ENCODE measurements at regions not wholly inside any gene's neighbourhood (a gene's known extent, or its start where the extent isn't known, plus 50 kb on each side); places are given as distances from the start of the nearest gene placed in this dataset.

DNA sequence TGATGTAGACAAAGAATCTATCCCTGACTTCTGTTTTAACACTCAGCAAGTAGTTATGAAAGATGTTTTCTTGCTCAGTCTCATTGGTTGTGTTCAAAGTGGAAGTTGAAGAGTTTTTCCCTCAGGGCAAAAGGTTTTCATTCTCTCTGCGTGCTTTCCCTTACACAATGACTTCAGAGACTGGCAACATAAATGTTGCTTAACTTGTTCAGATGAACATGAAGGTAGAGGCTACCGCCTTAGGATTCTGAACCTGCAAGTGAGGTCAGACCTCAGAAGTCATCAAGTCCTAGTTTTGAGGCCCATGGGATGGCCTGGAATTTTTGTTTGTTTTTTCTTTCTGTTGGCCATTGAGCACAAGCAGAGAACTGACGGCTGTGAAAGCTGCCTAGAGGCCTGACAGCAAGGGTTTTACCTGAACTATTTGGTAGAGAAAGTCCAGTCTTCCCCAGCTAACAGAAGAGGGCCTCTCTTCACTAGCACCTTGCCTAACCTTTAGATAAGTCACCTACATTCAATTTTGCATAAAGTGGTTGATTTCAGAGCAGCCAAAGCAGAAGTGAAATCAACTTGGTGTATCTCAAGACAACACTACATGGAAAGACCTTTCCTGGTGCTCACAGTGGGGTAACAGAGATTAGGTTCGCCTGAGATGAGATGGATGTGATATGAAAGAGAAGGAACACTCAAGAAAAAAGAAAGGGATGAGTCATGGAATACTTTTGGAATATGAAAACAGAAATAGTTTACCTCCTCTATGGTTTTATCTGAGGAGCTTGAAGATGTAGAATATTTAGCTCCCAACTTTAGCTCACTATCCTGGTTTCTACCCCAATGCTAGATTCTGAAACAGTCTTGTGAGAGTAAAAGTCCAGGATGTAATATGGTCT is 53.6 kb upstream of the AP4E1 start:
- WGBS: 83% methylated on average over 4 of the region's 4 CpGs
- TF ChIP-seq, protein P1, sequence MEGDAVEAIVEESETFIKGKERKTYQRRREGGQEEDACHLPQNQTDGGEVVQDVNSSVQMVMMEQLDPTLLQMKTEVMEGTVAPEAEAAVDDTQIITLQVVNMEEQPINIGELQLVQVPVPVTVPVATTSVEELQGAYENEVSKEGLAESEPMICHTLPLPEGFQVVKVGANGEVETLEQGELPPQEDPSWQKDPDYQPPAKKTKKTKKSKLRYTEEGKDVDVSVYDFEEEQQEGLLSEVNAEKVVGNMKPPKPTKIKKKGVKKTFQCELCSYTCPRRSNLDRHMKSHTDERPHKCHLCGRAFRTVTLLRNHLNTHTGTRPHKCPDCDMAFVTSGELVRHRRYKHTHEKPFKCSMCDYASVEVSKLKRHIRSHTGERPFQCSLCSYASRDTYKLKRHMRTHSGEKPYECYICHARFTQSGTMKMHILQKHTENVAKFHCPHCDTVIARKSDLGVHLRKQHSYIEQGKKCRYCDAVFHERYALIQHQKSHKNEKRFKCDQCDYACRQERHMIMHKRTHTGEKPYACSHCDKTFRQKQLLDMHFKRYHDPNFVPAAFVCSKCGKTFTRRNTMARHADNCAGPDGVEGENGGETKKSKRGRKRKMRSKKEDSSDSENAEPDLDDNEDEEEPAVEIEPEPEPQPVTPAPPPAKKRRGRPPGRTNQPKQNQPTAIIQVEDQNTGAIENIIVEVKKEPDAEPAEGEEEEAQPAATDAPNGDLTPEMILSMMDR (IDR thresholded peaks at IDR 0.05; ENCODE audit: low read depth, low read length, missing input control): no peak
- TF ChIP-seq, protein P2, sequence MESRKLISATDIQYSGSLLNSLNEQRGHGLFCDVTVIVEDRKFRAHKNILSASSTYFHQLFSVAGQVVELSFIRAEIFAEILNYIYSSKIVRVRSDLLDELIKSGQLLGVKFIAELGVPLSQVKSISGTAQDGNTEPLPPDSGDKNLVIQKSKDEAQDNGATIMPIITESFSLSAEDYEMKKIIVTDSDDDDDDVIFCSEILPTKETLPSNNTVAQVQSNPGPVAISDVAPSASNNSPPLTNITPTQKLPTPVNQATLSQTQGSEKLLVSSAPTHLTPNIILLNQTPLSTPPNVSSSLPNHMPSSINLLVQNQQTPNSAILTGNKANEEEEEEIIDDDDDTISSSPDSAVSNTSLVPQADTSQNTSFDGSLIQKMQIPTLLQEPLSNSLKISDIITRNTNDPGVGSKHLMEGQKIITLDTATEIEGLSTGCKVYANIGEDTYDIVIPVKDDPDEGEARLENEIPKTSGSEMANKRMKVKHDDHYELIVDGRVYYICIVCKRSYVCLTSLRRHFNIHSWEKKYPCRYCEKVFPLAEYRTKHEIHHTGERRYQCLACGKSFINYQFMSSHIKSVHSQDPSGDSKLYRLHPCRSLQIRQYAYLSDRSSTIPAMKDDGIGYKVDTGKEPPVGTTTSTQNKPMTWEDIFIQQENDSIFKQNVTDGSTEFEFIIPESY (IDR thresholded peaks at IDR 0.05): no peak
- TF ChIP-seq, protein P3, sequence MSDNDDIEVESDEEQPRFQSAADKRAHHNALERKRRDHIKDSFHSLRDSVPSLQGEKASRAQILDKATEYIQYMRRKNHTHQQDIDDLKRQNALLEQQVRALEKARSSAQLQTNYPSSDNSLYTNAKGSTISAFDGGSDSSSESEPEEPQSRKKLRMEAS (IDR thresholded peaks at IDR 0.05): no peak
- TF ChIP-seq NR2F2 (IDR thresholded peaks at IDR 0.05) (no peak), RXRA (IDR thresholded peaks at IDR 0.05) (peak in 1 of 2 donors; percentile 51), YY1 (IDR thresholded peaks at IDR 0.05) (no peak), GABPA (IDR thresholded peaks at IDR 0.05 in 1 of 2, conservative IDR thresholded peaks at IDR 0.05 in 1 of 2) (no peak), FOXA2 (IDR thresholded peaks at IDR 0.05) (no peak), HNF4A (conservative IDR thresholded peaks at IDR 0.05) (peak in 1 of 2 donors; percentile 21), JUND (IDR thresholded peaks at IDR 0.05) (no peak)
- TF ChIP-seq, protein P4, sequence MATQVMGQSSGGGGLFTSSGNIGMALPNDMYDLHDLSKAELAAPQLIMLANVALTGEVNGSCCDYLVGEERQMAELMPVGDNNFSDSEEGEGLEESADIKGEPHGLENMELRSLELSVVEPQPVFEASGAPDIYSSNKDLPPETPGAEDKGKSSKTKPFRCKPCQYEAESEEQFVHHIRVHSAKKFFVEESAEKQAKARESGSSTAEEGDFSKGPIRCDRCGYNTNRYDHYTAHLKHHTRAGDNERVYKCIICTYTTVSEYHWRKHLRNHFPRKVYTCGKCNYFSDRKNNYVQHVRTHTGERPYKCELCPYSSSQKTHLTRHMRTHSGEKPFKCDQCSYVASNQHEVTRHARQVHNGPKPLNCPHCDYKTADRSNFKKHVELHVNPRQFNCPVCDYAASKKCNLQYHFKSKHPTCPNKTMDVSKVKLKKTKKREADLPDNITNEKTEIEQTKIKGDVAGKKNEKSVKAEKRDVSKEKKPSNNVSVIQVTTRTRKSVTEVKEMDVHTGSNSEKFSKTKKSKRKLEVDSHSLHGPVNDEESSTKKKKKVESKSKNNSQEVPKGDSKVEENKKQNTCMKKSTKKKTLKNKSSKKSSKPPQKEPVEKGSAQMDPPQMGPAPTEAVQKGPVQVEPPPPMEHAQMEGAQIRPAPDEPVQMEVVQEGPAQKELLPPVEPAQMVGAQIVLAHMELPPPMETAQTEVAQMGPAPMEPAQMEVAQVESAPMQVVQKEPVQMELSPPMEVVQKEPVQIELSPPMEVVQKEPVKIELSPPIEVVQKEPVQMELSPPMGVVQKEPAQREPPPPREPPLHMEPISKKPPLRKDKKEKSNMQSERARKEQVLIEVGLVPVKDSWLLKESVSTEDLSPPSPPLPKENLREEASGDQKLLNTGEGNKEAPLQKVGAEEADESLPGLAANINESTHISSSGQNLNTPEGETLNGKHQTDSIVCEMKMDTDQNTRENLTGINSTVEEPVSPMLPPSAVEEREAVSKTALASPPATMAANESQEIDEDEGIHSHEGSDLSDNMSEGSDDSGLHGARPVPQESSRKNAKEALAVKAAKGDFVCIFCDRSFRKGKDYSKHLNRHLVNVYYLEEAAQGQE (IDR thresholded peaks at IDR 0.05): no peak

DNA sequence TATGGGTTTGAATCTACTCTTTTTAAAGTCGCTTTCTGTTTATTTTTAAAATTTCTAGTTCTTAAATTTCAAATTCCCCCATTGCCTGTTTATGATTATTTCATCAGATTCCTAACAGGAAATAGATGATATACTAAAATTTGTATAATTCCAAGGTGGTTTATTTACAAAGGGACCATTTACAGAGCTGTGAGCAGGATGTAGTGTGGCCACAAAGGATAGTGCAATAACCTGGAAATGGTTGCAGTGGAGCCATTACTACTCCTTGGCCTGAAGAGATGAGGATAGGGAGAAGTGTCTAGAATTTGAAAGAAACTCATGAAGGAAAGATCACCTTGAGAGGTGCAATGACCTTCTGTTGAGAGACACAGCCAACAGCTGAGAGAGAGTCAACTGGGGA is 58.5 kb upstream of the AP4E1 start:
- H3K27me3 ChIP-seq (ENCODE audit: control insufficient read depth in 4 of 4, insufficient read depth in 4 of 4, low read length in 3 of 4): no peaks in the 10 kb centered on the region
- TF ChIP-seq NR2F2 (IDR thresholded peaks at IDR 0.05) (no peak), SP1 (IDR thresholded peaks at IDR 0.05) (no peak), FOXA1 (IDR thresholded peaks at IDR 0.05) (no peak), JUND (IDR thresholded peaks at IDR 0.05) (no peak), GABPA (IDR thresholded peaks at IDR 0.05 in 1 of 2, conservative IDR thresholded peaks at IDR 0.05 in 1 of 2) (no peak), RXRA (IDR thresholded peaks at IDR 0.05) (no peak), RAD21 (IDR thresholded peaks at IDR 0.05) (no peak), HNF4A (conservative IDR thresholded peaks at IDR 0.05) (no peak), HNF4G (IDR thresholded peaks at IDR 0.05) (no peak), TAF1 (conservative IDR thresholded peaks at IDR 0.05) (no peak), FOXA2 (IDR thresholded peaks at IDR 0.05) (no peak)
- TF ChIP-seq, protein P4 (IDR thresholded peaks at IDR 0.05): no peak
- TF ChIP-seq, protein P5, sequence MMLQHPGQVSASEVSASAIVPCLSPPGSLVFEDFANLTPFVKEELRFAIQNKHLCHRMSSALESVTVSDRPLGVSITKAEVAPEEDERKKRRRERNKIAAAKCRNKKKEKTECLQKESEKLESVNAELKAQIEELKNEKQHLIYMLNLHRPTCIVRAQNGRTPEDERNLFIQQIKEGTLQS (IDR thresholded peaks at IDR 0.05): no peak
- H3K4me1 ChIP-seq (ENCODE audit: control insufficient read depth in 4 of 4, insufficient read depth in 4 of 4, low read length in 3 of 4): no peaks in the 10 kb centered on the region
- WGBS: 98% methylated on average over 1 of the region's 1 CpG
- H3K4me3 ChIP-seq (ENCODE audit: low read depth in 1 of 3, low read length in 3 of 3): no peak overlapping the region
- DNase-seq (ENCODE audit: low spot score): no peak
- H3K36me3 ChIP-seq (ENCODE audit: control insufficient read depth in 4 of 4, insufficient read depth in 3 of 4, low read depth in 1 of 4, low read length in 3 of 4): no peaks in the 10 kb centered on the region
- H3K27ac ChIP-seq (ENCODE audit: low read depth in 1 of 2, low read length in 2 of 2): no peak overlapping the region
- no peaks in the 10 kb centered on the region for H3K9me3 ChIP-seq (ENCODE audit: control insufficient read depth in 4 of 4, low read length in 3 of 4)
- no peak overlapping the region for H3K9ac ChIP-seq (ENCODE audit: low read depth in 1 of 2, low read length in 2 of 2)

More for the DNA sequence above, 53.6 kb upstream of the AP4E1 start:
- H3K9me3 ChIP-seq (ENCODE audit: control insufficient read depth in 4 of 4, low read length in 3 of 4): no peaks in the 10 kb centered on the region
- H3K27me3 ChIP-seq (ENCODE audit: control insufficient read depth in 4 of 4, insufficient read depth in 4 of 4, low read length in 3 of 4): no peaks in the 10 kb centered on the region
- H3K27ac ChIP-seq (ENCODE audit: low read depth in 1 of 2, low read length in 2 of 2): no peak overlapping the region
- no peaks in the 10 kb centered on the region for H3K36me3 ChIP-seq (ENCODE audit: control insufficient read depth in 4 of 4, insufficient read depth in 3 of 4, low read depth in 1 of 4, low read length in 3 of 4)
- H3K4me1 ChIP-seq (ENCODE audit: control insufficient read depth in 4 of 4, insufficient read depth in 4 of 4, low read length in 3 of 4): peaks cover 0 to 13% (median 9%) of the 10 kb centered on the region in 4 donors
- H3K9ac ChIP-seq (ENCODE audit: low read depth in 1 of 2, low read length in 2 of 2): no peak overlapping the region
- H3K4me3 ChIP-seq (ENCODE audit: low read depth in 1 of 3, low read length in 3 of 3): no peak overlapping the region
- no peak for DNase-seq (ENCODE audit: low spot score)
